ENCODE measurements at regions not wholly inside any gene's neighbourhood (a gene's known extent, or its start where the extent isn't known, plus 50 kb on each side); places are given as distances from the start of the nearest gene placed in this dataset.

- no peak for DNase-seq
- Histone ChIP-seq H3K4me3 (ENCODE audit: insufficient read depth, low read depth, low read length) (no peak overlapping the region), H3K36me3 (replicated peaks; ENCODE audit: control insufficient read depth, insufficient read depth, low read length) (no peaks in the 10 kb centered on the region), H3K27me3 (ENCODE audit: control insufficient read depth, insufficient read depth, low read length) (no peaks in the 10 kb centered on the region)
Measured at GRCh38 chr18:1861473-1861872, 709.8 kb downstream of the METTL4 start.

GRCh38 chr18:1865869-1866268, 705.4 kb downstream of the METTL4 start:
- Histone ChIP-seq H3K27me3 (ENCODE audit: control insufficient read depth, insufficient read depth, low read length) (no peaks in the 10 kb centered on the region), H3K4me3 (ENCODE audit: insufficient read depth, low read depth, low read length) (no peak overlapping the region), H3K36me3 (replicated peaks; ENCODE audit: control insufficient read depth, insufficient read depth, low read length) (no peaks in the 10 kb centered on the region)
- DNase-seq, result no peak

GRCh38 chr18:1872274-1872673, 699.0 kb downstream of the METTL4 start:
- H3K36me3 ChIP-seq (replicated peaks; ENCODE audit: control insufficient read depth, insufficient read depth, low read length), result no peaks in the 10 kb centered on the region
- H3K4me3 ChIP-seq (ENCODE audit: insufficient read depth, low read depth, low read length), result no peak overlapping the region
- H3K27me3 ChIP-seq (ENCODE audit: control insufficient read depth, insufficient read depth, low read length), result no peaks in the 10 kb centered on the region
- DNase-seq, result no peak

DNA sequence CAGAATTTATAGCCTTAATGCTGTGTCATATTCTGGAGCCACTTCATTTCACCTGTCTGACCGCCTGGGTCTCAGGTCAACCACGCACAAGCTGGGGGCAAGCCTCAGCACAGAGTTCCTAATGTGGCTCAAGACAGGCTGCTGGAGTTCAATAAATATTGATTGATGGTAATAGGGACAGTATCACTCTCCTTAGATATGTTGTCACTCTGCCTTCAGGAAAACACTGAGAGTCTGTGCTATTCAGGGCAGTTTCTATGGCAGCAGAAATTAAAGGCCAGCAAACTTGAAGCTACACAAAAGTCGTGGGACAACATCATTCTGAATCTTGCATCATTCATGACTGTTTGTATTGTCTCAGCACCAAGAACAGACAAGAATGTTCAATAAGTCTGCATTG, 696.1 kb downstream of the METTL4 start:
- H3K4me3 ChIP-seq (ENCODE audit: insufficient read depth, low read depth, low read length), result no peak overlapping the region
- H3K36me3 ChIP-seq (replicated peaks; ENCODE audit: control insufficient read depth, insufficient read depth, low read length), result no peaks in the 10 kb centered on the region
- H3K27me3 ChIP-seq (ENCODE audit: control insufficient read depth, insufficient read depth, low read length), result no peaks in the 10 kb centered on the region
- no peak for DNase-seq

GRCh38 chr18:1884623-1885022, 686.7 kb downstream of the METTL4 start:
- H3K27me3 ChIP-seq (ENCODE audit: control insufficient read depth, insufficient read depth, low read length), result no peaks in the 10 kb centered on the region
- no peaks in the 10 kb centered on the region for H3K36me3 ChIP-seq (replicated peaks; ENCODE audit: control insufficient read depth, insufficient read depth, low read length)
- no peak overlapping the region for H3K4me3 ChIP-seq (ENCODE audit: insufficient read depth, low read depth, low read length)
- DNase-seq, result no peak

GRCh38 chr18:1891641-1892040, 679.7 kb downstream of the METTL4 start:
- Histone ChIP-seq H3K27me3 (ENCODE audit: control insufficient read depth, insufficient read depth, low read length) (no peaks in the 10 kb centered on the region), H3K36me3 (replicated peaks; ENCODE audit: control insufficient read depth, insufficient read depth, low read length) (no peaks in the 10 kb centered on the region), H3K4me3 (ENCODE audit: insufficient read depth, low read depth, low read length) (no peak overlapping the region)
- no peak for DNase-seq

DNA sequence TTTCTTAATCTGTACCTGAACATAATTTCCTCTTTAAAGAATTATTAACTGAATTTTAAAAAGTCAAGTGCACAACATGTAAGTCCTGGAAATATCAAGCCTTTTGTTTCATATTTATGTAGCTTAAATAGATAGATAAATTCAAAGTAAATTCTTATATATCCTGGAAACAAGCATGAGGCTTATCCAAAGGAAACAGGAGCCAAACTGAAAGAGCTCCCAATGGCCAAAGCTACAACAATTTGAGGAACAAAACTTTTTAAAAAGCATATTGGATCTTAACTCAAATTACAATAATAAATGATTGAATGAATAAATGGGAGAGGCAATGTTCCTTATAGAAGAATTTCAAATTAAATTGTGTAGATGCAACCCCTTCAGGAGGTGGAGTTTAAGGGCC, 679.1 kb downstream of the METTL4 start:
- no peaks in the 10 kb centered on the region for H3K36me3 ChIP-seq (replicated peaks; ENCODE audit: control insufficient read depth, insufficient read depth, low read length)
- no peaks in the 10 kb centered on the region for H3K27me3 ChIP-seq (ENCODE audit: control insufficient read depth, insufficient read depth, low read length)
- DNase-seq, result no peak

GRCh38 chr18:1895456-1896185, 675.7 kb downstream of the METTL4 start:
- DNase-seq, result no peak
- Histone ChIP-seq H3K4me3 (ENCODE audit: insufficient read depth, low read depth, low read length) (no peak overlapping the region), H3K27me3 (ENCODE audit: control insufficient read depth, insufficient read depth, low read length) (no peaks in the 10 kb centered on the region), H3K36me3 (replicated peaks; ENCODE audit: control insufficient read depth, insufficient read depth, low read length) (no peaks in the 10 kb centered on the region)

More for the DNA sequence above, 679.1 kb downstream of the METTL4 start:
- H3K4me3 ChIP-seq (ENCODE audit: insufficient read depth, low read depth, low read length), result no peak overlapping the region

DNA sequence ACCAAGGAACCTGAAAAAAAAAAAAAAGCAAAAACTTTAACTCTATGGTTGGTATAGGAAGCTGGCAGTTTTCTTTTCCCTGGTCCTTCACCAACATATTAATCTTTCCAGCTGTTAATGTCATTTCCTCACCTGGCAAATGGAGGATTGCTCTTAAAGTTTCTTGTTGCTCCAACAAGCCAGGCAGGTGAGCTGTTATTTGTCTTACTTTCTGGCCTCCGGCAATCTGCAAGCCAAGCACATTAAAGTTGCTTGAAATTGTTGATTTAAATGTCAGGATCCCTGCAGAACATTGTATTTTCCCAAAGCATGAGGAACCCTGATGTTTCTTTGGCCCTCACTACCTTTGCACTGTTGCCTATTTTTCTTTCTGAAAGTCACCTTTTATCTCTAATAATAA, 664.9 kb downstream of the METTL4 start:
- no peak for DNase-seq
- H3K4me3 ChIP-seq (ENCODE audit: insufficient read depth, low read depth, low read length), result no peak overlapping the region
- H3K27me3 ChIP-seq (ENCODE audit: control insufficient read depth, insufficient read depth, low read length), result no peaks in the 10 kb centered on the region
- H3K36me3 ChIP-seq (replicated peaks; ENCODE audit: control insufficient read depth, insufficient read depth, low read length), result no peaks in the 10 kb centered on the region

DNA sequence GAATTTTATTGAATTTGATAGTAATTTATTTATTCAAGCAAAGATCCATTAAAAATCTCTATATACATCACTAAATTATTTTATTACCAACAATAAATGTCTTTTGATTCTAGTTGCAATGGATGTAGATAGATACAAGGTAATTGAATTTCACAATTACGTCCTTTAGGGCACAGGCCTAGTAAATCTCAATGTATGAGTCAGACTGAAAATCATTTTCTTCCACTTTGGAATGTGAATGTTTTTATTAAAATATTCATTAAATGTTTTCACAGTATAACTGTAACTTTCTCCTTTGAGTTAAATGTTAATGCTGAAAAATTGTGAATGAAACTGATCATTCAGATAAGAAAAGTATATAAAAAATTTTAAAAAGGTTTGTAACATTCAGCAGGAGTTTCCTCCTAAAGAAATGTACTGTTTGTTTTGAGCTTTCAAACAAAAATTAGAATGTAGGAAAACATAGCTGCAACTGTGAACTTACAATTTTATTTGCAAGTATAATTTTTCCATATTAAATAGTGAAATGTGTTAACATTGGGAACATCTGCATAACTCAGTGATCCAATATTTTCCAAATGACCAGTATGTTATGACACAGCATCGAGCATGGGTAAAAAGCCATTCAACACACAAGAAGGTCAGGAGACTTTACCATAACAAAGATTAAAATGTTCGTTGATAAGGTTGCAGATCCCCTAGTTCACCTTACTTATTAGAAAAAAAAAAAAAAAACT, 663.7 kb downstream of the METTL4 start:
- no peaks in the 10 kb centered on the region for H3K27me3 ChIP-seq (ENCODE audit: control insufficient read depth, insufficient read depth, low read length)
- H3K36me3 ChIP-seq (replicated peaks; ENCODE audit: control insufficient read depth, insufficient read depth, low read length), result no peaks in the 10 kb centered on the region
- no peak overlapping the region for H3K4me3 ChIP-seq (ENCODE audit: insufficient read depth, low read depth, low read length)
- no peak for DNase-seq

- H3K27me3 ChIP-seq (ENCODE audit: control insufficient read depth, insufficient read depth, low read length), result no peaks in the 10 kb centered on the region
- no peaks in the 10 kb centered on the region for H3K36me3 ChIP-seq (replicated peaks; ENCODE audit: control insufficient read depth, insufficient read depth, low read length)
- no peak overlapping the region for H3K4me3 ChIP-seq (ENCODE audit: insufficient read depth, low read depth, low read length)
- DNase-seq, result no peak
Measured at GRCh38 chr18:1914489-1914888, 656.8 kb downstream of the METTL4 start.

- no peaks in the 10 kb centered on the region for H3K36me3 ChIP-seq (replicated peaks; ENCODE audit: control insufficient read depth, insufficient read depth, low read length)
- no peak for DNase-seq
- no peaks in the 10 kb centered on the region for H3K27me3 ChIP-seq (ENCODE audit: control insufficient read depth, insufficient read depth, low read length)
- no peak overlapping the region for H3K4me3 ChIP-seq (ENCODE audit: insufficient read depth, low read depth, low read length)
Measured at GRCh38 chr18:1916869-1917523, 654.3 kb downstream of the METTL4 start.

GRCh38 chr18:1917569-1917968, 653.7 kb downstream of the METTL4 start:
- Histone ChIP-seq H3K36me3 (replicated peaks; ENCODE audit: control insufficient read depth, insufficient read depth, low read length) (no peaks in the 10 kb centered on the region), H3K27me3 (ENCODE audit: control insufficient read depth, insufficient read depth, low read length) (no peaks in the 10 kb centered on the region), H3K4me3 (ENCODE audit: insufficient read depth, low read depth, low read length) (no peak overlapping the region)
- no peak for DNase-seq

DNA sequence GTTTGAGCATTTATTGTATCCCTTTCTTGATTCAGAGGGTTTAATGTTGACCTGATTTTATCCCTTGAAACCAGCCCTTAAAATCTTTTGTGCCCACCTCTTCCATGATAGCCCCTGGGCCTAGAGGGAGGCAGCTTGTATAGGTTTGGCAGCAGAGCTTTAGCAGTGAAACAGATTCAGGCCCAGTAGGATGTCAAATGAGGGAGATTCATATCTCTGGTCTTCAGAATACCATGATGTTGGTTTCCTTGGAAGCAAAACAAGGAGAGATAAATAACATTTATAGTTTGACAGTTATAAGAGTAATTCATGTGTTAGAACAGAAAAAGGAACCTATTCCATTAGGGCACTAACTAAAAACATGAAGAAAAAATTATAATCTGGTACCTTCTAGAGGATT, 649.2 kb downstream of the METTL4 start:
- Histone ChIP-seq H3K4me3 (ENCODE audit: insufficient read depth, low read depth, low read length) (no peak overlapping the region), H3K36me3 (replicated peaks; ENCODE audit: control insufficient read depth, insufficient read depth, low read length) (no peaks in the 10 kb centered on the region), H3K27me3 (ENCODE audit: control insufficient read depth, insufficient read depth, low read length) (no peaks in the 10 kb centered on the region)
- no peak for DNase-seq

GRCh38 chr18:1928711-1929110, 642.6 kb downstream of the METTL4 start:
- Histone ChIP-seq H3K27me3 (ENCODE audit: control insufficient read depth, insufficient read depth, low read length) (no peaks in the 10 kb centered on the region), H3K4me3 (ENCODE audit: insufficient read depth, low read depth, low read length) (no peak overlapping the region), H3K36me3 (replicated peaks; ENCODE audit: control insufficient read depth, insufficient read depth, low read length) (no peaks in the 10 kb centered on the region)
- no peak for DNase-seq

Data from H7 (cell line).